Skeletal muscle cell (primary cell): ENCODE measurements at regions not wholly inside any gene's neighbourhood (a gene's known extent, or its start where the extent isn't known, plus 50 kb on each side); places are given as distances from the start of the nearest gene placed in this dataset.
"Not testable (repeated sequence)": the region's sequence is repeated elsewhere in the genome, so short reads cannot be mapped to it uniquely, and the experiment has no call there.

Experiments used
- DNase-seq: peaks from one replicate; pipeline ENCODE4 v3.0.0-alpha.2; 2010; ENCODE audit warnings: low read depth
- H3K4me3 ChIP-seq: 2 replicates; pipeline ENCODE4 v1.5.1; 2011; ENCODE audit warnings: low read depth, mild to moderate bottlenecking, control low read depth, low read length, moderate library complexity

DNA sequence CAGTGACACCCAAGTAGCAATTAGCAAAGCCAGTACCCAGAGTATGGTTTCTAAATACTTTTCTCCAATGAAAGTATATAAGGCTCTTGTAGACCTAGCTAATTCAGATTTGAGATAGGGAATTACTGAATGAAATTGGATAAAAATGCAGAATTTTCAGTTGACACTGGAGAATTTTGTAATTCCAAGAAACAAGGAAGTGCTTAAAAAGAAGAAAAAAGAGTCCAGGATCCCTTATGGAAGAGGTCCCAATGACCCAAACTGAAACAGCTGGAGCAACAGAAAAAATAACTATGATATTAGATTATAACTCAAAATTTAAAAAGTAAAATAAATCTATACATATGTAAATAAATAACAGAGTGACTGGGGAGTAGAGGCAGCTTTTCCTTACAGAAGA lies 335.2 kb downstream of the C3orf38 start:
- no peak overlapping the region for H3K4me3 ChIP-seq
- no peak for DNase-seq

DNA sequence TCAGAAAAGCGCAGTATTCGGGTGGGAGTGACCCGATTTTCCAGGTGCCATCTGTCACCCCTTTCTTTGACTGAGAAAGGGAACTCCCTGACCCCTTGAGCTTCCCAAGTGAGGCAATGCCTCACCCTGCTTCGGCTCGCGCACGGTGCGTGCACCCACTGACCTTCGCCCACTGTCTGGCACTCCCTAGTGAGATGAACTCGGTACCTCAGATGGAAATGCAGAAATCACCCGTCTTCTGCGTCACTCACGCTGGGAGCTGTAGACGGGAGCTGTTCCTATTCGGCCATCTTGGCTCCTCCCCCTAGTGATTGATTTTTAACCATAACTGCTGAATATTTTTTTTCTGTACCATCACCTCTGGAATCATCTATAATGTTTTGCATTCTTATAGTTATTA lies 359.1 kb downstream of the C3orf38 start:
- H3K4me3 ChIP-seq, DNase-seq: not testable (repeated sequence)

DNA sequence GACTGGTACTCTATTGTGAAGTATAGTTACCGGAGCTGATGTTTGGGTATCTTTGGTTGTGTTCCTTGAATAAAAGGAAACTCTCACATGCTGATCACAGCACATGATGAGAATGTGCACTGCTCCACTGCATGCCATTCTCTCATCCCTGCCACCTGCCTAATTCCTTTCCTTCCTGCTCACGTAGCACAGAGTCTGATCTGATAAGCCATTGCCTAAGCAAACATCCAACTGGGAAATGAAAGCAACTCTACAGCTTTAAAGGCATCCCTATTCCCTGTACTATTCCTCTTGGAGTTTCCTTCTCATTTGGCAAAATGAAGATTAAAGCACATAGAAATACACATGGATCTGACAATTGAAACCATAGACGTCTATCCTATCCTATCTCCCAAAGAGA lies 359.8 kb downstream of the C3orf38 start:
- no peak overlapping the region for H3K4me3 ChIP-seq
- no peak for DNase-seq

DNA sequence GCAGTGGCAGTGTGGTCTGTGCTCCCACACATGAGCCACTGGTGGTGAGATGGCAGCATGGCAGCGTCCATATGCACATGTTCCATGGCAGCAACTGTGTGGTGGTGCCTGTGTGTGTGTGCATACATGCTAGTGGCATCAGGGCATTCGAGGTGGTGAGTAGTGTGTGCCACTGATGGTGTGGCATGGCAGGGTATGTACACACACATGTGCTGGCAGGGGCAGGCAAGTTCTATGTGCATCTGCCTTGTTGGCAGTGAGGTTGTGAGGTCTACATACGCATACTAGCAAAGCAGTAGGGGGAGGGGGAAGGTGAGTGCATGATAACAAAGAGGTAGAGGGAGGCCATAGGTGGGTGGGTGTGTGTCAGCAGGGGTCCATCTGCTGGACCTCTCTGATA lies 378.7 kb downstream of the C3orf38 start:
- H3K4me3 ChIP-seq = no peak overlapping the region
- DNase-seq = no peak

DNA sequence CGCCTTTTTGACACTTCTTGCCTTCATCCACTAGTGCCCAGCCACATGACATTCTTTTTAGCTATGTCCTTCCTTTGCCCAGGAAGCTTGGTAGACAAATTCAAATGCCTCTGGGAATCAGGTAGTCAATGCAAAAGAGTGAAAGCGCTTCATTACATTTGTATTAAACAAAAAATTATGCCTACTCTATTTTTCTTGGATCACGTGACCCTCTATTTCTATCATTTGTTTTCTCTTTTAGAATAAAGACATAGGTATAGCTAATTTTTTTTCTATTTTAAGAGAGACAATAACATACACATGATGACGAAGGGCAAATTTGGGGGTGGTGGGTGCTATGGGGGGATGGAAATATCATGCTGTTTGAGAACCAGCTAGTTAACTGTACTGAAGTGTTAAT lies 384.8 kb downstream of the C3orf38 start:
- H3K4me3 ChIP-seq = no peak overlapping the region
- no peak for DNase-seq

DNA sequence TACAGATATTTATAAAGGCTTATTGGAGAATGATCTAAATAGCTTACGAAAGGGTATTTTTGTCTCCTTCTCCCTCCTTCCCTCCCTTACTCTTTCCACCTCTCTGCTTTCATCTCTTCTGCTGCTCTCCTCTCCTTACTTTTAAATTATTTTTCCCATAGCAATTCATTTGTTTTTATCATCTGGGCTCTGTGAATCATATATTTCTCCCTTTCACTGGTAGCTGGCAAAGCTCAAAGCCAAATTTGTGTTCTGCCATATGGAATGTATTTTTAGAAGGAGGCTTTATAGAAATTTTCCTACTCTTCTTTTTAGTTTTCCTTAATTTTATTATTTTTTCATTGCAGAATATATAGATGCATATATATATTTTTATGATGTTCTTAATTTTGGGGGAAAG lies 385.8 kb downstream of the C3orf38 start:
- no peak for DNase-seq
- no peak overlapping the region for H3K4me3 ChIP-seq

DNA sequence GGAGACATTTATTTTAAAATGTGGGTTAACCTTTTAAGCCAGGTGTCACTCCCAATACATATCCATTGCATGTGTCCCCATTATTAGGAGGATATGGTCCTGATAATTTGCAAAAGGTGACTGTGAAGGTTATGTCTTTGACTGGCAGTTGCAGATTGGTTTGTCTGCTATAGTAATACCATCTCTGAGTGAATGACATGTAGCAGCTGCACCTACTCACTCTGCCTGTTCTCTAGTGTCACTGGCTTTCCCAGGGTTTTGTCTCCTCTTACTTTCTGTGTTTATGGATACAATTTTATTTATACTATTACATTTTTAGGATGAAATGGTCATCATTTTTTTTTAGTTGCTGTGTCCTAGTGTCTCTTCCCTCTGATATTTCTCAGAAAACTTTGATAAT lies 393.2 kb downstream of the C3orf38 start:
- no peak for DNase-seq

DNA sequence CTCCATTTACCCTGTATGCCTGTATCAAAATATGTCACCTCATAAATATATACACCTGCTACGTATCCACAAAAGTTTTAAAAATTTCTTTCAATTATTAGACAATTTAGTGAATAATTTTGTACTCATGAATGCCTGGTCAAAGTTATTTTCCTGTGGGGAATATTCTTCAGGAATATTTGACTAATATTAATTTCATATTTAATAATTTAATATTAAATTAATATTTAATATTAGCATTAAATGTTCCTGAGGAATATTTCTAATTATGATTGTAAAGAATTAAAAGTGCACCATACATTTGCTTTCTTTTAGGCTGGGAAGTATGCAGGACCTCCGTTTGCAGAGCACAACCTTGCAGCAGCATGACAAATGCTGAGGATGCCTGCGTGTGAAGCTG lies 422.7 kb downstream of the C3orf38 start:
- H3K4me3 ChIP-seq = no peak overlapping the region
- DNase-seq = no peak

More for the DNA sequence above, 393.2 kb downstream of the C3orf38 start:
- no peak overlapping the region for H3K4me3 ChIP-seq

DNA sequence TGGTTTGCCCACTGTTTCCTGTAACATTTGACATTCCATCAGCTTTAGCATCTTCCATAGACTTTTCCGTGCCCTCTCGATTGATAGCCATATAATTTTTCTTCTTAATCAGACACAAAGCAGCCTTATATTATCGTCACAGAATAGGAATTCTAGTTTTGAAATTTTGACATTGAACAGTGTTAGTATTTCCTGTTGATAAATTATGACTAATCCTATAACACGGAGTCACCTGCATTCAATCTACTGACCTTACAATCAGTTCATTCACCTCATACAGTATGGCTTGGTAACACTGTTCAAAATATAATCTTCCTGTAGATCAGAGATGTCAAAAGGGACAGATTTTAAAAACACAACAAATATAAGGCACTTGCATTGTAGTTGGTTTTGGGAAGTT lies 423.7 kb downstream of the C3orf38 start:
- no peak overlapping the region for H3K4me3 ChIP-seq
- no peak for DNase-seq

DNA sequence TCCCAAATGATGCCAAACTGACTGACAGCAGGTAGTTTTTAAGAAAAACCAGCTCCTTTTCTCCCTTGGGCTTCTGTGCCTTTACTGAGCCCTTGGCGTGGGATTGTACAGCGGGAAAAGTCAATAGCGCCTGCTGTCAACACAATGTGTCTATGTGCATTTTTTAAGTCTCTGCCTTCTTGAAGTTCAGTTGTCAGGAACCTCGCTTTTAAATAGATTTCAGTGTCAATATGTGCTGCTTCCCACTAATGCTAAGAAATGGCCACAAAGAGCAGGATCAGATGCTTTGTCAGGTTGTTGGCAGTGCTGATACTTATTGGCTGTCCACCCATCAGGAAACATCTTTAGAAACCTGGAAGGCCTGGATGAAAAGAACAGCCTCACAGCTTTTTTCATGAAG lies 424.4 kb downstream of the C3orf38 start:
- H3K4me3 ChIP-seq = no peak overlapping the region
- no peak for DNase-seq

DNA sequence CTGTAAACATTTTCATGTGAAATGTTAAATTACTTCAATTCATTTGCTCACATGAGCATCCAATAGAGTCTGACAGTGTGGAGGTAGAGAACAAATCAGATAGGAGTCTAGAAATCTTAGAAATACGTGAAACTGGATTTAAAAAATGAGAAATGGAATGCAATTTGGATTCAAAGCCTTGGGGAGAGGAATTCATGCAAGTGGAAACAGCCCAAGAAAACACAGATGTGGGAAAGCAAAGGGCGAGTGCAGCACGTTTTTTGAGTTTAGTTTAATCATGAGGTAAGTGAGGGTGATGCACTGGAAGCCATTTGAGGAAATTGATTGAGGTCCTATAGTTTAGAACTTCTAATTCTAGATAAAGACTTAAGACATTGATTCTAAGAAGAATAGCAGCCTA lies 434.7 kb downstream of the C3orf38 start:
- no peak overlapping the region for H3K4me3 ChIP-seq
- no peak for DNase-seq

DNA sequence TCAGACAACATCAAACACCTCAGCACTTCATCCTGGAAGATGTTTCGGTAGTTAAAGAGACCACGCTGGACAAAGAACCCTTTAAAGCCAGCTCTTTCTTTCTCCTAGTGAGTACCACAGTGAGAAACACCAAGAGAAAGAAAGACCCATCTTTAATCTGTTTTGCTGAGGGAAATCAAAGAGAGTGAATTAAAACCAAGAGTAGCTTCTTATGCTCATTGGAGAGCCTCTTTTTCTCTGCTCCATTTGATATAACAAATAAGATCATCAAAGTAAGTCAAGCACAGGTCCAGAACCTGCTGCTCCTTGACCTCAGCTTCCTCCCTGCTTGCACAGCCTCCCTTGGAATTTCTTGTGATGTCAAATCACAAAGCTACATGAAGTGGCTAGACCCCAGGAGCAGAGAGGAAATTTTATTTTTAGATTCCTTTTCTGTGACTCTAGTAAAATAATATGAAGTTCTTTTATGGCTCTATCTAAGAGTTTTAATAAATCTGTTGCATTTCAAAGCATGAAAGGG lies 436.4 kb downstream of the C3orf38 start:
- no peak overlapping the region for H3K4me3 ChIP-seq
- no peak for DNase-seq

DNA sequence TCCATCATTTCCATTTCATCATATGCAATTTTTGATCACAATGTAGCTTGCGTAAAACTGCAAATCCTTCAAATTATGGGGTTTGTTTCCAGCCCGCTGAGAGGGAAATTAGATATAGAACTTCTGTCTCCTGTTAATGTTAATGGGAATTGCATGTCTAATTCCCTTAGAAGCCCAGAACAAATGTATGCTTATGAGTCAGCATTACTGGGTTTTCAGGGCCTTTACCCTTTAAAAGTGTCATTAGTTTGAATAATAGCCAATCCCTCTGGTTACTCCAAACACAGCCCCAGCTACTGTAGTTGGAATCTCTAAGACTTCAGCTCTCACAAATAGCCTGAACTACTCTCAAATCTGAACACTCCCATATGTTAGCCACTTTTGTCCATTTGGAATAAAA lies 439.4 kb downstream of the C3orf38 start:
- H3K4me3 ChIP-seq = no peak overlapping the region
- DNase-seq = peak; percentile 3

DNA sequence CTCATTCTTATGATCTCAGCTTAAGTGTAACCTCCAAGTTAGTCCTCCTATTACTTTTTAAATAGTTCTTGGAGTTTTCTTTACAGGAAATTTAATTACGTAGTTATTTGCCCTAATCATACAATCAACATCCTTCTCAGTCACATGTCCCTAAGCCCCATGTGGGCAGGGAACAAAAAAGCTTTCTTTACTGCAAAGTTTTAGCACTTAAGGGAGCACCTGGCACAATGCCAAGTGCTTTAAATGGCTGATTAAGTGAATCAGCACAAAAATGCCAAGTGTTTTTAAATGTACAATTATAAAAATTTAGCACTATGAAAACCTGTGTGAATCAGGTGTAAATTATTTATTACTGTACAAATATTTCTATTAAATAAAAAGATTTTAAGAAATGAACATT lies 445.3 kb downstream of the C3orf38 start:
- H3K4me3 ChIP-seq = no peak overlapping the region
- no peak for DNase-seq

DNA sequence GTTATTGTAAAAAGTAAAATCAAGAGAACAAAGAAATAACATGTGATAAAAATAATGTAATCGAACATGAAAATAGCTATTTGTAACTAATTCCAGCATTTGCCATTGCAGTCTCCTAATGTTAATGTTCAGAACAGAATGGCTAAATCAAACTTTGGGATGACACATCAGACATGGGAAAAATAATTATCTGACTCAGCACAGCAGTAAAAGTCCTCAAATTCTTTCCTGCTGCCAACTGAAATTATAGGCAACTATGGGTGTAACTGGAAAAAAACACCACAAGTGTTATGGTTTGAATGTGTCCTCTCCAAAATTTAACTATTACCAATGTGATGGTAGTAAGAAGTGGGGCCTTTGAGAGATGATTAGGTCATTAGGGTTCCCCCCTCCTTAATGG lies 446.7 kb downstream of the C3orf38 start:
- H3K4me3 ChIP-seq = no peak overlapping the region
- no peak for DNase-seq

DNA sequence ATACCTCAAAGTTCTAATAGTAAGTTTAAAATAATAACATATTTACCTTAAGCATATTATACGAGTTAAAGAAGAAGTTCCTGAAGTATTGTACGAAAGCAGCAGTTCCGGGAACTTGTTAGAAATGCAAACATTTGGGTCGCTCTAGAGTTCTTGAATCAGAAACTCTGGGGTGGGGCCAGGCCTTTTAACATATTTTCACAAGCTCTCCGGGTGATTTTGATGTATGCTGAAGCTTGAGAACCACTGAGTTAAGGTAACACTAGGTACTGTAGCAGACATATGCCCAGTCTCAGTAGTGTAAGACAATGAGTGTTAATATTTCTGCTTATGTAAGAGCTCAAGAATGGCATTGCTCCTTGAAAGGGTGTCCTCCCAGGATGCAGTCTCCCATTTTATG lies 461.1 kb downstream of the C3orf38 start:
- H3K4me3 ChIP-seq = no peak overlapping the region
- no peak for DNase-seq

DNA sequence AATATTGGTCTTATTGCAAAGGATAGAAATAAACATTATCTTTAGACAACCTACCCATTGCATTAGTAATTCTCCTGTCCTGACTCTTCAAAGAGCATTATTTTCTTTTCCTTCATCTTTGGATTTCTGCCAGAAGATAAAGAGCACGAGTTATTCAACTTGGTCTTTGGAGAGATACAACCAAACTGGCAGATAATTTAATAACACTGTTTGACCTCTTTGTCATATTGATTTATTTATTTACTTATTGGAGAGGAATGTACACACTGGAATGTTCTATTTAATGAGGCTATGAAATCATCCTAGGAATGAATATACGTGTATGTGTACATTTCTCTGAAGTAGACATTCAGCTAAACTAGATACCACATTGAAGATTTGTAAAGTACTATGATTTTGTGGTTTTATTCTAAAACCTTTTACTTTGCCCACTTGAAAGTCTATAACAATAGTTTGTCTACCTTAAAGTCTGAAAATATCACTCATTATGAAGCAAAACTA lies 462.1 kb downstream of the C3orf38 start:
- DNase-seq = no peak
- no peak overlapping the region for H3K4me3 ChIP-seq

DNA sequence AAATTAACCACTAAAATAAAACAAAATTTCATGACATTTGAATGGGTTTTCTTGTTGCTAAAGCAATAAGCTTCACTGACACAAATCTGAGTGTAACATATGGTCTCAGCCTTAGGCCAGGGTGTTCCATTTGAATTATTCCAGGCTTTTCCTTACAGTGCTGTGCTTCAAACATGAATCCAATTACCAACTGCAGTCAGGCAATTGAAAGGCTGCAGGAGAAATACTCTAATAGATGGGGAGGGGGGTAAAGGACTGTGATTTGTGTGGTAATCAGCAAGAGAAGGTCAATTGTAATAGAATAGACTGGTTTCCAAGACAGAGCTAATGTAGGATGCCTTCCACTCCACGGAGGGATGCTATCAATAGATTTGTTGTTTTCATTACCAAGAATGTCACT lies 466.7 kb downstream of the C3orf38 start:
- DNase-seq = no peak
- no peak overlapping the region for H3K4me3 ChIP-seq

DNA sequence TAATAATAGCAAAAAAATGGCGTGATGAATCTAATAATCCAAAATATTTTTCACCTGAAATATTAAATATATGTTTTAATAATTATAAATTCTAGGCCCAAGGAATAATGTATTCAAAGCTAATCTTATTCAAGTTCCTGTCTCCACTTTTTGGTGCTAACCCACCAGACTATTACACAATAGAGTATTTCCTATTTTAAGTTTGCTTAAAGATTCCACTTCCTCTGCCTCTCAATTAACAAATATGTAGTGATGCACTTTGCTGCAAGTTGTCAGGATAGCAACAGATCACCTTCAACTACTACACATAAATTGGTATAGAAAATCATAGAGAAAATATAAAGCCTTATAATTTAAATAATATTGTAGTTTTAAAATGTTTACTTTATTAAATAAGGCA lies 467.5 kb downstream of the C3orf38 start:
- H3K4me3 ChIP-seq = no peak overlapping the region
- no peak for DNase-seq

DNA sequence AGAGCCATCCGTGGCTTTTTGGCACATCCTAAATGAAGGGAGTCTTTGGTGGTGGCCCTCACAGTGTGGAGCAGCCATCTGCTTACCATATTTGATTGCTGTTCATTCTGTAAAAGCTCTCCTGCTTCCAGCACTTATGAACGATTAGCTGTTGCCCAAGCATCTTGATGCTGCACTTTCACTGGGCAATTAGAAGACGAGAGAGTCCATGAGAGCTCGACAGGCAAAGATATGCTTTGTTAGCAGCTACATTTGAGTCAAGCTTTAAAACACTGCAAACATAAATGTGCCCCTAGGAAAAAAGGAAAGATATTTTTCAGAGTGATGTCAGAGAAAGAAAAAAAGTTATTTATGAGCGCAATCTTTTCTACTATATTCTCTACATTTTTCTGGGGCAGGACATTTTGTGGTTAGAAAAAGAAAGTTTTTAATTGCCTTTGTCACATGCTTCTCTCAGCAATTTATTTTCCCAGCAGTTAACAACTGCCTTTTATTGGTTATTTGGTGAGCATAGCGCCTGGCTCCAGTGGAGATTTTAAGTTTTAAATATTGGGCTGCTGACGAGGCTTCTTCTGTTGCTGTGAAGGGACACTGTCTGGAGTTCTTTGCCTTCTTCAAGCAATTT lies 468.4 kb downstream of the C3orf38 start:
- H3K4me3 ChIP-seq = no peak overlapping the region
- no peak for DNase-seq

DNA sequence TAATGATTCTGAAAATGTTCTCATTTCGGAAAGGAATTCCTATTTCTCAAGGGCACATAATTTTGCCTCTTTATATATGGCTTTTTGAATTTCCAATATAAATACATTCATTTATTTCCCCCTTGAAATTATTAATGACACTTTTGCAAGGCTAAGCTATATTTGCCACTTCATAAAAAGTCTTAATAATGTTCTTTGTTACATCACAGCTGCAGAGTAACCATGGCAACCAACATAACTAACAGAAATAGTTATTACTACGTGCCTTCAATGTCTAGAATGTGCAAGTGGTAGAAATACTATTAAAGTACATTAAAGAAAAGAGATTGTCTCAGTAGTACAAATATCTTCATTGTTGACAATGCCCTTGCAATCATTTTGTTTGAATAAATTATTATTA lies 471.8 kb downstream of the C3orf38 start:
- no peak overlapping the region for H3K4me3 ChIP-seq
- no peak for DNase-seq

DNA sequence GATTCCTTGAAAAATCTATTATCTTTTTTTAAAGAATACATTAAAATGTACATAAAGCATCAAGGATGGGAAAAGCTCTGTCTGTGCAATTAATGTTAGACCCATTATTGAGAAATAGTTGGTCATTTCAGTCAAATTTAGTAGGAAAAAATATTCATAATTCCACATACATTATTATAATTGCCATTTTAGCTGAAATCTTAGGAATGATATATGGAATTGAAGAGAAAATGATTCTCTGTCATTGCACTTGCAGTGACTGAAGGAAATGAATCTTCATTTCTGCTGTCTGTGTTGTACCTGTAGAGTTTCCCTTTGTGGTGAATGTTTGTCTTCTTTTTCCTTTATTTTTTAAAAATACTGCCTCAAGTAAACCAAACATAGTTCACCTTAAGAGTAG lies 473.9 kb downstream of the C3orf38 start:
- DNase-seq = no peak
- H3K4me3 ChIP-seq = no peak overlapping the region
